HEK293T (cell line): ENCODE measurements at regions not wholly inside any gene's neighbourhood (a gene's known extent, or its start where the extent isn't known, plus 50 kb on each side); places are given as distances from the start of the nearest gene placed in this dataset.

Experiments
- ARNT ChIP-seq: fragments of 450-650 bp; IDR thresholded peaks from 2 replicates; pipeline ENCODE4 v1.6.1; 2017; ENCODE audit warnings: mild to moderate bottlenecking
- SP1 ChIP-seq: fragments of 450-650 bp; IDR thresholded peaks from 2 replicates; pipeline ENCODE4 v1.6.1; 2017

DNA sequence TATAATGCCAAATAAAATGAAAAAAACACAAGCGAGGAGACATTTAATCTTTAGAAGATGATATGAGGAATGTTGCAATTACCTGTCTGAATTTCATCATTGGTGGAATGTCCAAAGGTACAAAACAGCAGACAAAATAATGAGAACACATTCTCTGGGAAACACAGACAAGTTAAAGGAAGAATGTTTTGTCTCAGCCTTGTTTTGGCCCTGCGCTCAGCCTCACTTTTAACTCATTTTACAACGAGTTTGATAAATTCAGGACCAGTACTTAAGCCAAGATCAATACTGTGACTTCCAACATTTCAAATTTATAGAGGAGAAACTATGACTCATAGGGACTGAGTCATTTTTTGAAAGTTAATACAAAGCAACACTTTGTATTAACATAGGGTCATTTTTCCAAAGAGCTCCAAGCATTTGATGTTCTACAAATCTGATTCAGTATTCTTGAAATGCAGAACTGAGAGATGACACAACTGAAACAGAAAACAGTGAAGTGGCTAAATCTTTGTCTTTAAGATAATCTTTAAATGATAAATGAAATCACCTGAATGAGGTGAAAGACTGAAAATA lies 833.2 kb upstream of the CHAC2 start:
- TF ChIP-seq SP1 (no peak), ARNT (no peak)
